GM23338 (cell line): ENCODE measurements at regions not wholly inside any gene's neighbourhood (a gene's known extent, or its start where the extent isn't known, plus 50 kb on each side); places are given as distances from the start of the nearest gene placed in this dataset.
"Not testable (repeated sequence)": the region's sequence is repeated elsewhere in the genome, so short reads cannot be mapped to it uniquely, and the experiment has no call there.

ENCODE experiments used
- ATAC-seq: fragments of 200-7000 bp; cut with Tn5 transposase; 3 replicates; pipeline ENCODE4 v1.9.1; 2020
- DNase-seq: peaks from one replicate; pipeline ENCODE4 v3.0.0-alpha.2; 2015; ENCODE audit warnings: low spot score
- H2AFZ ChIP-seq: fragments of 200-600 bp; sonication (generic); 2 replicates; pipeline ENCODE4 v1.8.0; 2016; ENCODE audit warnings: antibody characterized with exemption, mild to moderate bottlenecking, moderate library complexity
- H3F3A ChIP-seq: fragments of 200-600 bp; sonication (generic); replicated peaks from 2 replicates; pipeline ENCODE4 v1.8.0; 2017; ENCODE audit warnings: antibody characterized with exemption, mixed run types, low read depth
- H3K27ac ChIP-seq: fragments of 200-600 bp; sonication (generic); 2 replicates; pipeline ENCODE4 v1.6.1; 2016; ENCODE audit warnings: low read depth
- H3K27me3 ChIP-seq: fragments of 200-600 bp; sonication (generic); 2 replicates; pipeline ENCODE4 v1.8.0; 2016; ENCODE audit warnings: mild to moderate bottlenecking, mixed run types, moderate library complexity; ENCODE audit not compliant: insufficient read depth
- H3K36me3 ChIP-seq: fragments of 200-600 bp; sonication (generic); 2 replicates; pipeline ENCODE4 v1.8.0; 2016; ENCODE audit warnings: mild to moderate bottlenecking; ENCODE audit not compliant: insufficient read depth
- H3K4me1 ChIP-seq: fragments of 200-600 bp; sonication (generic); 2 replicates; pipeline ENCODE4 v1.8.0; 2016; ENCODE audit warnings: mild to moderate bottlenecking, moderate library complexity; ENCODE audit not compliant: insufficient read depth
- H3K4me2 ChIP-seq: fragments of 200-600 bp; sonication (generic); 2 replicates; pipeline ENCODE4 v1.7.1; 2017; ENCODE audit warnings: mixed run types
- H3K4me3 ChIP-seq: fragments of 200-600 bp; sonication (generic); 2 replicates; pipeline ENCODE4 v1.6.1; 2016; ENCODE audit warnings: mixed run types
- H3K79me2 ChIP-seq: fragments of 200-600 bp; sonication (generic); replicated peaks from 2 replicates; pipeline ENCODE4 v1.8.0; 2017; ENCODE audit warnings: mild to moderate bottlenecking; ENCODE audit not compliant: insufficient read depth
- H3K9me2 ChIP-seq: fragments of 200-600 bp; sonication (generic); 2 replicates; pipeline ENCODE4 v1.8.0; 2017; ENCODE audit not compliant: insufficient read depth
- H4K20me1 ChIP-seq: fragments of 200-600 bp; sonication (generic); replicated peaks from 2 replicates; pipeline ENCODE4 v1.8.0; 2017; ENCODE audit warnings: mild to moderate bottlenecking; ENCODE audit not compliant: insufficient read depth
- H3K27ac Mint-ChIP-seq: 2 replicates; pipeline ENCODE4 v1.8.0; 2020; ENCODE audit warnings: inconsistent platforms, mild to moderate bottlenecking, moderate library complexity, mixed read lengths
- H3K27me3 Mint-ChIP-seq: 3 replicates; pipeline ENCODE4 v1.8.0; 2022; ENCODE audit warnings: low read depth, mild to moderate bottlenecking, moderate library complexity, mixed read lengths, inconsistent platforms; ENCODE audit not compliant: insufficient read depth, poor library complexity
- H3K36me3 Mint-ChIP-seq: 3 replicates; pipeline ENCODE4 v1.8.0; 2021; ENCODE audit warnings: low read depth, mild to moderate bottlenecking, inconsistent platforms, moderate library complexity, mixed read lengths
- H3K4me1 Mint-ChIP-seq: 3 replicates; pipeline ENCODE4 v1.8.0; 2020; ENCODE audit warnings: mild to moderate bottlenecking, inconsistent platforms, mixed read lengths
- H3K4me3 Mint-ChIP-seq: 3 replicates; pipeline ENCODE4 v1.8.0; 2021; ENCODE audit warnings: moderate library complexity, mild to moderate bottlenecking, inconsistent platforms, mixed read lengths
- H3K9me3 Mint-ChIP-seq: 3 replicates; pipeline ENCODE4 v1.8.0; 2020; ENCODE audit warnings: moderate library complexity, mild to moderate bottlenecking, inconsistent platforms, mixed read lengths
- CREB1 ChIP-seq: fragments of 250-450 bp; sonication (Bioruptor Pico); IDR thresholded peaks from 2 replicates; pipeline ENCODE4 v1.5.0; 2020; ENCODE audit warnings: low read depth, mild to moderate bottlenecking, moderate library complexity
- CTCF ChIP-seq, 2 experiments: fragments of 200-600 bp in 1 of 2; sonication (generic) in 1 of 2; conservative IDR thresholded peaks; 2 replicates each; pipeline versions ENCODE4 v1.5.1 to v1.6.1; 2016 to 2017; ENCODE audit warnings: antibody characterized with exemption in 2 of 2, low read depth in 2 of 2, mild to moderate bottlenecking in 2 of 2, moderate library complexity in 1 of 2
- ETS1 ChIP-seq: IDR thresholded peaks from 2 replicates; pipeline ENCODE4 v1.6.1; 2016; ENCODE audit warnings: antibody characterized with exemption
- EZH2 ChIP-seq: fragments of 200-600 bp; sonication (generic); IDR thresholded peaks from one replicate; pipeline ENCODE4 v1.8.0; 2017; ENCODE audit warnings: antibody characterized with exemption, mild to moderate bottlenecking, low read depth; ENCODE audit not compliant: unreplicated experiment
- EZH2phosphoT487 ChIP-seq: fragments of 200-600 bp; sonication (generic); IDR thresholded peaks from one replicate; pipeline ENCODE4 v1.8.1; 2018; ENCODE audit warnings: antibody characterized with exemption; ENCODE audit not compliant: unreplicated experiment
- JUNB ChIP-seq: IDR thresholded peaks from one replicate; pipeline ENCODE4 v1.6.1; 2016; ENCODE audit warnings: antibody characterized with exemption; ENCODE audit not compliant: unreplicated experiment
- NANOG ChIP-seq: IDR thresholded peaks from 2 replicates; pipeline ENCODE4 v1.6.1; 2016; ENCODE audit warnings: antibody characterized with exemption, borderline replicate concordance
- POLR2AphosphoS5 ChIP-seq: IDR thresholded peaks from 2 replicates; pipeline ENCODE4 v1.6.1; 2016; ENCODE audit warnings: antibody characterized with exemption, low read depth
- ZNF331 ChIP-seq: fragments of 250-450 bp; sonication (Bioruptor Pico); IDR thresholded peaks from 2 replicates; pipeline ENCODE4 v1.5.0; 2020; ENCODE audit warnings: low read depth, mild to moderate bottlenecking, moderate library complexity
- ZNF462 ChIP-seq: fragments of 250-450 bp; sonication (Bioruptor Pico); IDR thresholded peaks from 2 replicates; pipeline ENCODE4 v1.5.0; 2020; ENCODE audit warnings: mild to moderate bottlenecking, moderate library complexity

- Histone ChIP-seq H3K9me2 (peaks cover 19% of the 10 kb centered on the region), H3K27ac (no peak overlapping the region), H3K79me2 (no peaks in the 10 kb centered on the region), H3F3A (no peaks in the 10 kb centered on the region), H3K4me3 (no peak overlapping the region), H3K4me1 (no peaks in the 10 kb centered on the region), H4K20me1 (no peaks in the 10 kb centered on the region), H2AFZ (no peak overlapping the region), H3K27me3 (no peaks in the 10 kb centered on the region), H3K4me2 (no peak overlapping the region), H3K36me3 (no peaks in the 10 kb centered on the region)
- ATAC-seq = no peak
- Mint-ChIP-seq H3K36me3 (peaks cover 49% of the 10 kb centered on the region), H3K4me3 (no peak overlapping the region), H3K9me3 (peaks cover 50% of the 10 kb centered on the region), H3K27ac (no peak overlapping the region), H3K4me1 (no peaks in the 10 kb centered on the region; the same call in 2 of the 3 replicates), H3K27me3 (peaks cover 1% of the 10 kb centered on the region)
- no peak for DNase-seq
- TF ChIP-seq ZNF331 (CRISPR knock-in tag) (no peak), JUNB (no peak), ETS1 (no peak), ZNF462 (no peak), EZH2phosphoT487 (no peak), NANOG (no peak), POLR2AphosphoS5 (no peak), EZH2 (no peak), CREB1 (CRISPR knock-in tag) (no peak), CTCF (conservative IDR thresholded peaks at IDR 0.05; ENCODE audit: low read depth in 2 of 2) (no peak)
Observed at GRCh38 chr3:110327870-110328269, 743.7 kb upstream of the NECTIN3 start.

- not testable (repeated sequence) for H3K79me2 ChIP-seq, H3K4me1 Mint-ChIP-seq, H3K4me2 ChIP-seq, DNase-seq, H3K4me3 Mint-ChIP-seq, H3K27me3 Mint-ChIP-seq, ATAC-seq, H4K20me1 ChIP-seq, H2AFZ ChIP-seq, H3K27me3 ChIP-seq, H3K27ac Mint-ChIP-seq, H3K36me3 ChIP-seq, H3K27ac ChIP-seq, H3K4me1 ChIP-seq, H3K4me3 ChIP-seq, H3F3A ChIP-seq
- peaks cover 64% of the 10 kb centered on the region for H3K9me3 Mint-ChIP-seq
- H3K36me3 Mint-ChIP-seq = peaks cover 60% of the 10 kb centered on the region
- peaks cover 23% of the 10 kb centered on the region for H3K9me2 ChIP-seq
Observed at GRCh38 chr3:110331562-110331961, 740.1 kb upstream of the NECTIN3 start.
